Common myeloid progenitor, CD34-positive (primary cell): ENCODE measurements at regions not wholly inside any gene's neighbourhood (a gene's known extent, or its start where the extent isn't known, plus 50 kb on each side); places are given as distances from the start of the nearest gene placed in this dataset.

Experiments
- CTCF ChIA-PET: fragments of 350-600 bp; sonication (Branson Sonifier 250); formaldehyde crosslinking; loops from one replicate; lab custom pipeline; 2021; ENCODE audit warnings: antibody characterized with exemption; lab: Charles Lee
- POLR2A ChIA-PET: fragments of 350-600 bp; sonication (Branson Sonifier 250); formaldehyde crosslinking; loops from one replicate; lab custom pipeline; 2021; ENCODE audit warnings: antibody characterized with exemption; lab: Charles Lee
- DNase-seq, 3 donors: peaks; one replicate each; pipeline versions ENCODE4 v3.0.0 to v3.0.0-alpha.2; 2013
- H3K27ac ChIP-seq, 2 experiments: 1 replicate in 1 of 2; 2 replicates in 1 of 2; pipeline ENCODE4 v1.7.0; 2013; ENCODE audit warnings: inconsistent platforms in 2 of 2, low read length in 2 of 2, mild to moderate bottlenecking in 2 of 2, low read depth in 1 of 2, moderate library complexity in 1 of 2; ENCODE audit not compliant: severe bottlenecking in 2 of 2, insufficient read depth in 1 of 2, poor library complexity in 1 of 2
- H3K27me3 ChIP-seq, 5 experiments: replicated peaks in 2 of 5; 1 replicate in 3 of 5; 2 replicates in 2 of 5; pipeline versions ENCODE4 v1.6.1 to v1.7.0; 2013; ENCODE audit warnings: low read length in 4 of 5, mild to moderate bottlenecking in 2 of 5, moderate library complexity in 2 of 5, inconsistent platforms in 1 of 5; ENCODE audit not compliant: insufficient read depth in 5 of 5, control insufficient read depth in 4 of 5
- H3K36me3 ChIP-seq, 4 experiments: 1 replicate in 2 of 4; 2 replicates in 2 of 4; pipeline versions ENCODE4 v1.6.1 to v1.7.0; 2013; ENCODE audit warnings: low read length in 3 of 4, control low read depth in 1 of 4, mild to moderate bottlenecking in 1 of 4; ENCODE audit not compliant: control insufficient read depth in 4 of 4, insufficient read depth in 4 of 4
- H3K4me1 ChIP-seq, 4 experiments: 1 replicate in 3 of 4; 2 replicates in 1 of 4; pipeline versions ENCODE4 v1.6.1 to v1.7.1; 2013; ENCODE audit warnings: low read length in 3 of 4, mild to moderate bottlenecking in 3 of 4, control low read depth in 1 of 4, inconsistent platforms in 1 of 4, moderate library complexity in 1 of 4; ENCODE audit not compliant: control insufficient read depth in 4 of 4, insufficient read depth in 4 of 4; ENCODE audit errors: control extremely low read depth in 1 of 4
- H3K4me3 ChIP-seq, 7 experiments: 1 replicate in 4 of 7; 2 replicates in 3 of 7; pipeline versions ENCODE4 v1.5.1 to v1.7.0; 2013; ENCODE audit warnings: mild to moderate bottlenecking in 7 of 7, low read length in 6 of 7, moderate library complexity in 6 of 7, inconsistent platforms in 2 of 7, low read depth in 2 of 7, control low read depth in 1 of 7; ENCODE audit not compliant: insufficient read depth in 4 of 7, control insufficient read depth in 1 of 7; ENCODE audit errors: extremely low read depth in 1 of 7
- H3K9me3 ChIP-seq, 5 experiments: 1 replicate in 4 of 5; 2 replicates in 1 of 5; pipeline versions ENCODE4 v1.6.1 to v1.7.1; 2013; ENCODE audit warnings: low read length in 4 of 5, mild to moderate bottlenecking in 2 of 5, inconsistent platforms in 1 of 5, low read depth in 1 of 5, moderate library complexity in 1 of 5; ENCODE audit not compliant: control insufficient read depth in 4 of 5, insufficient read depth in 2 of 5; ENCODE audit errors: control extremely low read depth in 1 of 5
- WGBS: methylation state at CpG from one replicate; pipeline ENCODE4 v1.1.5; 2013; ENCODE audit not compliant: insufficient coverage; 5-methylcytosine and 5-hydroxymethylcytosine counted together

DNA sequence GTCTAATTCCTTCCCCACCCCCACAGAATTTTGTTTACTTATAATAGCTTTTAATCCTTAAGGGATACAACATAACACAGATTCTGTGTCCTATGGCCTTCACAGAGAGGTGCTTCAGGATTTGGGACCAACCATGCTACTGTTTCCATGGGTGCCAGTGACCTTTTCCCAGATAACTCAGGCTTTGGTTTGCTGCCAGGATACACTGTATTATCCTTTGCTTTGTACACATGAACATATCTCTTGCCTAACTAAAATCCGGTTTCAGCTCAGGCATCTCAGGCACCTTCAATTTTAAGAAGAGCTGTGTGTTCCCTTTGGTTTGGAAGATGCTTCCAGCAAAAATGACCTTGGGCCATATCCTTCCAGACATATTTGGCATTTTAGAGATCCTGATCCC is 428.4 kb upstream of the CDH5 start:
- Histone ChIP-seq H3K27me3 (no peaks in the 10 kb centered on the region), H3K4me3 (no peak overlapping the region), H3K4me1 (no peaks in the 10 kb centered on the region), H3K36me3 (no peaks in the 10 kb centered on the region), H3K27ac (no peak overlapping the region), H3K9me3 (peaks cover 0 to 2% (median 0%) of the 10 kb centered on the region in 5 experiments)
- 89% methylated on average over 1 of the region's 1 CpG for WGBS
- ChIA-PET POLR2A (no interaction called here), CTCF (no interaction called here)
- DNase-seq = no peak

DNA sequence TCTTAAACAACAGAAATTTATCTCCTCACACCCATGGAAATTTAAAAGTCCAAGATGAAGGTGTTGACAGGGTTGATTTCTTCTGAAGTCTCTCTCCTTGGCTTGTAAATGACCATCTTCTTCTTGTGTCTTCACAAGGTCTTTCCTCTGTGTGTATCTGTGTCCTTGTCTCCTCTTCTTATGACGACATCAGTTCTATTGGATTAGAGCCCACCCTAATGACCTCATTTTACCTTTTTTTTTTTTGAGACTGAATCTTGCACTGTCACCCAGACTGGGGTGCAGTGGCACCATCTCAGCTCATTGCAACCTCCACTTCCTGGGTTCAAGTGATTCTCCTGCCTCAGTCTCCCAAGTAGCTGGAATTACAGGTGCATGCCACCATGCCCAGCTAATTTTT is 429.0 kb upstream of the CDH5 start:
- POLR2A ChIA-PET = no interaction called here
- WGBS = 60% methylated on average over 1 of the region's 1 CpG
- CTCF ChIA-PET = no interaction called here
- Histone ChIP-seq H3K4me3 (no peak overlapping the region), H3K9me3 (peaks cover 0 to 2% (median 0%) of the 10 kb centered on the region in 5 experiments), H3K27me3 (no peaks in the 10 kb centered on the region), H3K4me1 (no peaks in the 10 kb centered on the region), H3K36me3 (no peaks in the 10 kb centered on the region), H3K27ac (no peak overlapping the region)
- DNase-seq = no peak

DNA sequence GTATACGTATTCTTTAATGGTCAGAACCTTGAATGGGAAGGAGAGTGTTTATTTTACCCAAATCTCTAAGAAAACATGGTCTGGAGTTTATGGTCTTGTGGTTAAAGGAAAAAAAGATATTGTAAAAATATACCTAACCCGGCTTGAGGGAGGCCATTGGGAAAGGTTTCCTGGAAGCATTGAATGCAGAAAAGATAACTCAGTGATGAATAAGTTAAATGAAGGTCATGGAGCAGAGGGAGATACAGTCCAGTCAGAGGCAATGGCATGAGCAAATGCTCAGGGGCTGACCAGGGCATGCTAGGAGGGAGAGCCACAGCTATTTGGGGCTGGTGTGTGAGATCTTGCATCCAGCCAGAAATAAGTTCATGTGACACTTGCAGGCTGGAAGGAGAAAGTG is 430.4 kb upstream of the CDH5 start:
- Histone ChIP-seq H3K27ac (no peak overlapping the region), H3K9me3 (peaks cover 0 to 2% (median 0%) of the 10 kb centered on the region in 5 experiments), H3K27me3 (no peaks in the 10 kb centered on the region), H3K4me3 (no peak overlapping the region), H3K36me3 (no peaks in the 10 kb centered on the region), H3K4me1 (no peaks in the 10 kb centered on the region)
- WGBS = no CpG with 5 or more reads among the region's 2 CpGs
- no peak for DNase-seq
- ChIA-PET POLR2A (no interaction called here), CTCF (no interaction called here)

DNA sequence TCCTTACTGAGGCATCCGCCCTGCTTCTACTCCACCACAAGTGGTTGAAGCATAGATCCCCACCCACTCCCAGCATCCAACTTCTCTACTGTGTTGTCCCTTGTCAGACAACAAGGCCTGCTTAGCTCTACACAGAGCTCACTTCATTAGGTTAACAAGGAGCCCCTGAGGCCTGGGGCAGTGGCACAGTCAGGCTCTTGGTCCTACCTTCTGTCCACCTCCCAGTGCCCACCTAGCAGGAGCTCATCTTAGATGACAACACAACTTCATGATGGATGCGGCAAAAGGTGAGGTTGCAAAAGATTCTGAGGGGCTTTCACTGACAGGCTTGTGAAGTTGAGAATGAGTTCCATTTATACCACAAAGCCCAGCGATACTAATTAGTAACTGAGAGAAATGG is 432.0 kb upstream of the CDH5 start:
- POLR2A ChIA-PET = no interaction called here
- Histone ChIP-seq H3K27me3 (no peaks in the 10 kb centered on the region), H3K4me3 (no peak overlapping the region), H3K4me1 (no peaks in the 10 kb centered on the region), H3K9me3 (peaks cover 0 to 2% (median 0%) of the 10 kb centered on the region in 5 experiments), H3K36me3 (no peaks in the 10 kb centered on the region), H3K27ac (no peak overlapping the region)
- CTCF ChIA-PET = no interaction called here
- WGBS = no CpG with 5 or more reads among the region's 3 CpGs
- DNase-seq = no peak

DNA sequence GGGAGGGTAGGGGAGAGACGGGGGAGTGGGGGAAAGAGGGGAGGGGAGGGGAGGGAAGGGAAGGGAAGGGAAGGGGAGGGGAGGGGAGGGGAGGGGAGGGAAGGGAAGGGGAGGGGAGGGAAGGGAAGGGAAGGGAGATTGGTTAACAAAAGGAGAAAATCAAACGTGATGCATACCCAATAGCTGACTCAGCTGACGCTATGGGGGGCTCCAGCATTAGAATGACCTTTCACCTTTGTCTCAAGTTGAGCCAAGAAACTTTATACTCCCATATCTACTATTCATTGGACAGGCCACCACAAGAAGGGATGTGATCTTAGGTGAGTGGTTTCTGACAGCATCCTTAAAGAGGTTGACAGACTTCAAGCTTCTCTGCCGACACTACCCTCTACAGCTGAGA is 432.8 kb upstream of the CDH5 start:
- WGBS = 100% methylated on average over 1 of the region's 4 CpGs
- POLR2A ChIA-PET = no interaction called here
- H3K9me3 ChIP-seq = peaks cover 0 to 2% (median 0%) of the 10 kb centered on the region in 5 experiments
- CTCF ChIA-PET = no interaction called here
- H3K27me3 ChIP-seq = no peaks in the 10 kb centered on the region
- no peak overlapping the region for H3K4me3 ChIP-seq
- H3K27ac ChIP-seq = no peak overlapping the region
- no peaks in the 10 kb centered on the region for H3K36me3 ChIP-seq
- DNase-seq = no peak
- no peaks in the 10 kb centered on the region for H3K4me1 ChIP-seq

DNA sequence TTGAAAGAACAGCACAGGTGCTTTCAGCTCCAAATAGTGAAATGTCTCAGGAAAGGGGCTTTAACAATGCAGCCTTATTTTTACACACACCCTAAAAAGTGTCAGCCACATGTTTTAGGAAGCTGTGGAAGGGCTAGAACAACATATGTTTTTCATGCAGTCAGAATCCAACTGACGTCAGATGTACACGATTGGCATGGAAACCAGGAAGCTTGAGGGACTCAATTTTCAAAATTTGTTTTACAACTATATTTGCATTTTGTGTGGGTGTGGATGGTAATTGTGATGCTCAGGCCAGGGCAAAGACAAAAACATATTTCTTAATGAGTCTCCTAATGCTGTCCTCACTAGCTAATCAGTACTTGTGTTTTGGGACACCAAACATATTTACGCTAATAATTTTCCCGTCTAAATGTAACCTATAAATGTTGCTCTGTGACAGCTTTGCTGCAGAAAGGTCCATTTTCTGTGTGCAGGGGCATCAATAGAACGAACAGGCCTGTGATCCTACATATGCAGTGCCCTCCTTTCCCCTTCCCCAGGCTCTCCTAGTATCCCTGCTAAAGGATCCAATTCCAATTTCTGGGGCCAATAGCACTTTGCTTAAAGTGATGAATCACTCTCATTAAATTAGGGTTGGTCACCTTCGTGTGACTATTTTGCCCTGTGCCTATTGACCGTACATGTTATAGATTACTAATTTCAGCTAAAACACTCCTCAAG is 434.0 kb upstream of the CDH5 start:
- H3K4me1 ChIP-seq = no peaks in the 10 kb centered on the region
- ChIA-PET POLR2A (no interaction called here), CTCF (no interaction called here)
- peaks cover 0 to 2% (median 0%) of the 10 kb centered on the region in 5 experiments for H3K9me3 ChIP-seq
- H3K27ac ChIP-seq = no peak overlapping the region
- 87% methylated on average over 4 of the region's 7 CpGs for WGBS
- H3K4me3 ChIP-seq = no peak overlapping the region
- H3K27me3 ChIP-seq = no peaks in the 10 kb centered on the region
- DNase-seq = no peak
- H3K36me3 ChIP-seq = no peaks in the 10 kb centered on the region

DNA sequence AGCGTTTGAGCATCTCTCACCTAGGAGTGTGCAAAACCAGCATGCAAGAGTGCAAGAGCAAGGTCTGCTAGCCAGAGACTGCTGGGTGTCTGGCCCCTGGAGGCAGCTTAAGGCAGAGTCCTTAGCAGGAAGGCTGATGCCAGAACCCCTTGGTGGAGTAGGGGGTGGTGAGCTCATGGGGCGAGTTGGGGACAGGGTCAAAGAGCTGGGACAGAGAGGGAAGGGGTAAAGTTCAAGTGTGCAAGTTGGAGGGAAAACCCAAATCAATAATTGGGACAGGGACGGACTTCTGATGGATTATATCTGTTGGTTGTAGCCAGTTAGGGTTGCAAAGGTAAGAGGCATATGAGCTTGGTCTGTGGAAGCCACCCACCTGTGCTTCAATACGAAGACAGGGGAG is 443.6 kb upstream of the CDH5 start:
- POLR2A ChIA-PET = no interaction called here
- Histone ChIP-seq H3K4me1 (no peaks in the 10 kb centered on the region), H3K27me3 (peaks cover 0 to 16% (median 4%) of the 10 kb centered on the region in 5 experiments), H3K4me3 (no peak overlapping the region), H3K36me3 (no peaks in the 10 kb centered on the region), H3K27ac (no peak overlapping the region), H3K9me3 (no peaks in the 10 kb centered on the region)
- WGBS = 90% methylated on average over 3 of the region's 4 CpGs
- no peak for DNase-seq
- CTCF ChIA-PET = no interaction called here
